ENCODE measurements at regions not wholly inside any gene's neighbourhood (a gene's known extent, or its start where the extent isn't known, plus 50 kb on each side); places are given as distances from the start of the nearest gene placed in this dataset.

- TF ChIP-seq CTCF (optimal IDR thresholded peaks at IDR 0.05 in 1 of 3, IDR thresholded peaks at IDR 0.05 in 1 of 3, conservative IDR thresholded peaks at IDR 0.05 in 1 of 3; ENCODE audit: extremely low read depth in 1 of 3, insufficient read depth in 2 of 3, low read length in 3 of 3) (no peak), EZH2 (IDR thresholded peaks at IDR 0.05; ENCODE audit: low read length) (no peak)
These were observed 231.4 kb downstream of the PAX1 start for GRCh38 chr20:21936720-21937380.
